Subcutaneous abdominal adipose tissue (tissue), 5 donors: ENCODE measurements at regions not wholly inside any gene's neighbourhood (a gene's known extent, or its start where the extent isn't known, plus 50 kb on each side); places are given as distances from the start of the nearest gene placed in this dataset.
"Not testable (repeated sequence)": the region's sequence is repeated elsewhere in the genome, so short reads cannot be mapped to it uniquely, and the experiment has no call there.

Experiments used
- H3K27ac ChIP-seq: one replicate; pipeline ENCODE4 v1.7.0; 2013; ENCODE audit warnings: low read depth, mild to moderate bottlenecking, inconsistent platforms, low read length, moderate library complexity
- H3K27me3 ChIP-seq, 5 donors: one replicate each; pipeline ENCODE4 v1.7.0; 2013; ENCODE audit warnings: low read length in 5 of 5, inconsistent platforms in 1 of 5; ENCODE audit not compliant: control insufficient read depth in 5 of 5, insufficient read depth in 4 of 5
- H3K36me3 ChIP-seq, 5 donors: one replicate each; pipeline ENCODE4 v1.7.0; 2013; ENCODE audit warnings: low read length in 5 of 5; ENCODE audit not compliant: control insufficient read depth in 5 of 5, insufficient read depth in 5 of 5
- H3K4me1 ChIP-seq, 5 donors: one replicate each; pipeline ENCODE4 v1.7.0; 2013; ENCODE audit warnings: low read length in 5 of 5, mild to moderate bottlenecking in 3 of 5, moderate library complexity in 1 of 5; ENCODE audit not compliant: control insufficient read depth in 5 of 5, insufficient read depth in 5 of 5
- H3K4me3 ChIP-seq, 5 donors: one replicate each; pipeline ENCODE4 v1.7.0; 2013; ENCODE audit warnings: low read length in 5 of 5, low read depth in 1 of 5
- H3K9ac ChIP-seq, 5 donors: one replicate each; pipeline ENCODE4 v1.7.0; 2013; ENCODE audit warnings: low read length in 5 of 5, mild to moderate bottlenecking in 4 of 5, moderate library complexity in 3 of 5
- H3K9me3 ChIP-seq, 5 donors: one replicate each; pipeline ENCODE4 v1.7.0; 2013; ENCODE audit warnings: low read length in 5 of 5; ENCODE audit not compliant: control insufficient read depth in 5 of 5
- donor health status: healthy.
- donor health status: healthy.
- donor health status: healthy.
- donor health status: healthy.
- donor health status: healthy.

DNA sequence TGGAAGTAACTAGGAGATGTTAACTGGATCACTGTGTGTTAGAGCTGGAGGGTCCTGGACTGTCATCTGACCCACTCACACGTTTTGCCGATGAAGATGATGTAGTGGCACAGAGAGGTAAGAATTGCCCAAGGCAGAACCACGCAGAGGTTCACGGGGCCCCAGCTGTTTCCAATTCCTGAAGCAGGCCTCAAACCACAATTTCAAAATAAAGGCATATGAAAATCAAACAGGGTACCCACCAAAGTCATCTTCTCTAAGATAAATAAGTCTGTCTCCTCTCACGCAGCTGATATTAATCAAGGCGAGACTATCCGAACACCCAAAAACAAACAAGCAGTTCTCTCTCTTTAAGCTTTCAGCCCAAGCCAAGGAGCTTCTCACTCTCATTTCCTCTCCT, 113.3 kb upstream of the JCAD start:
- no peaks in the 10 kb centered on the region for H3K9me3 ChIP-seq
- no peaks in the 10 kb centered on the region for H3K36me3 ChIP-seq
- no peak overlapping the region for H3K27ac ChIP-seq
- H3K4me3 ChIP-seq: no peak overlapping the region
- H3K4me1 ChIP-seq: no peaks in the 10 kb centered on the region
- no peak overlapping the region for H3K9ac ChIP-seq
- H3K27me3 ChIP-seq: peaks cover 0 to 8% (median 0%) of the 10 kb centered on the region in 5 donors

GRCh38 chr10:30172091-30172490, 112.7 kb upstream of the JCAD start:
- Histone ChIP-seq H3K36me3 (no peaks in the 10 kb centered on the region), H3K4me3 (no peak overlapping the region), H3K9ac (no peak overlapping the region), H3K27me3 (peaks cover 0 to 9% (median 0%) of the 10 kb centered on the region in 5 donors), H3K4me1 (no peaks in the 10 kb centered on the region), H3K9me3 (no peaks in the 10 kb centered on the region), H3K27ac (no peak overlapping the region)

DNA sequence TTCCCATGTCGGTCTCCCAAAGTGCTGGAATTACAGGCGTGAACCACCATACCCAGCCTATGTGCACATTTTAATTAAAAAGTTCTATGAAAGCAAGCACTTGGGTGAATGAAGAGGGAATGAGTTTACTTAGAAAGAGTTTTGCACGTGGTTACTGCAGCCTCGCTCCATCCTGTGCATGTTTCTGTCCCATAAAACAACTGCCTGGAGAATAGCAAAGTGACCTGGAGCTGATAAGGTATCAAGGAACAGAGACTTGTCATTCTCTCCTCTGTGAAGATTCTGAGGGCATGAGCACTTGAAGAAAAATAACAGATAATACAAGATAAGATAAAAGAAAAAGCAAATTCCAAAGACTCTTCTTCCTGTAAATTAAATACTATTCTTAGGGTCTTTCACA, 112.2 kb upstream of the JCAD start:
- Histone ChIP-seq H3K27me3 (peaks cover 0 to 9% (median 0%) of the 10 kb centered on the region in 5 donors), H3K9ac (no peak overlapping the region), H3K27ac (no peak overlapping the region), H3K36me3 (no peaks in the 10 kb centered on the region), H3K4me3 (no peak overlapping the region), H3K4me1 (peaks cover 0 to 2% (median 0%) of the 10 kb centered on the region in 5 donors), H3K9me3 (no peaks in the 10 kb centered on the region)

DNA sequence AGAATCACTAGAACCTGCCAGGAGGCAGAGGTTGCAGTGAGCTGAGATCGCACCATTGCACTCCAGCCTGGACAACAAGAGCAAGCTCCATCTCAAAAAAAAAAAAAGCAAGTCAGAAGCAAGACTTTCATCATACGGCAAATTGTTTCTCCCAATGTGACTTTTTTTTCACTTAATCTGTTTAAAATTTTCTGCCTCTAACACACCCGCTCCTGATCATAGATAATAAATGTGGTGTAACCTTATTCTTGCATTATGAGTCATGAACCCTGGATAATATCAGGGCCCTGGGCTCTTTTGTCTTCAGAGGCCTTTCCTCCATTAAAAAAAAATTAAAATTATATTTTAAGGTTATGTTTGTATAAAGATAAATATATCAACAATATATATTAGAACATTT, 111.4 kb upstream of the JCAD start:
- no peaks in the 10 kb centered on the region for H3K9me3 ChIP-seq
- no peaks in the 10 kb centered on the region for H3K36me3 ChIP-seq
- no peak overlapping the region for H3K9ac ChIP-seq
- H3K27me3 ChIP-seq: peaks cover 0 to 9% (median 0%) of the 10 kb centered on the region in 5 donors
- H3K4me1 ChIP-seq: peaks cover 0 to 7% (median 0%) of the 10 kb centered on the region in 5 donors
- no peak overlapping the region for H3K27ac ChIP-seq
- no peak overlapping the region for H3K4me3 ChIP-seq

DNA sequence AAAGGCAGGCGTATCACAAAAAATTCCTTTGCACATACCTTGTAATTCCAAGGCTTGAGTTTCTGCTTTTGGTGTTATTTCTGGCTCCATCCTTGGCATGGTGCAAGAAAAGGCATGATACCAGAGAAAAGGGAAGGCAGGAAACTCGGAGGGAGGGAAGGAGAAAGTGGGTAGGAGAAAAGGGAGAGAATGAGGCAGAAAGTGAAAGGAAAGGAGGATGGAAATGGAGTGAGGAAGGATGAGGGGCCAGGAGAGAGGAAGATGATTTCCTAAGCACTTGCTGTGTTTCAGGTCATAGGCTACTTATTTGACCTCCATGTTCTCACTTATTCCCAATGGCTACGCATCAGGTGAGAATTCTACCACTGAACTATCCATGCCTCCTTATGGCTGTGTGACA, 110.8 kb upstream of the JCAD start:
- H3K27ac ChIP-seq: no peak overlapping the region
- H3K9ac ChIP-seq: no peak overlapping the region

GRCh38 chr10:30169342-30169741, 110.0 kb upstream of the JCAD start:
- Histone ChIP-seq H3K4me3 (no peak overlapping the region), H3K27ac (no peak overlapping the region), H3K4me1 (peaks cover 0 to 7% (median 0%) of the 10 kb centered on the region in 5 donors), H3K9ac (no peak overlapping the region), H3K27me3 (peaks cover 0 to 13% (median 0%) of the 10 kb centered on the region in 5 donors), H3K36me3 (no peaks in the 10 kb centered on the region), H3K9me3 (no peaks in the 10 kb centered on the region)

More for the DNA sequence above, 110.8 kb upstream of the JCAD start:
- H3K9me3 ChIP-seq: no peaks in the 10 kb centered on the region
- H3K27me3 ChIP-seq: peaks cover 0 to 11% (median 0%) of the 10 kb centered on the region in 5 donors
- no peaks in the 10 kb centered on the region for H3K36me3 ChIP-seq
- H3K4me3 ChIP-seq: no peak overlapping the region
- peaks cover 0 to 7% (median 0%) of the 10 kb centered on the region in 5 donors for H3K4me1 ChIP-seq

- Histone ChIP-seq H3K4me1 (peaks cover 0 to 7% (median 0%) of the 10 kb centered on the region in 5 donors), H3K36me3 (no peaks in the 10 kb centered on the region), H3K27ac (no peak overlapping the region), H3K9me3 (no peaks in the 10 kb centered on the region), H3K9ac (no peak overlapping the region), H3K4me3 (no peak overlapping the region), H3K27me3 (peaks cover 0 to 13% (median 0%) of the 10 kb centered on the region in 5 donors)
Observed at GRCh38 chr10:30166929-30167328, 107.5 kb upstream of the JCAD start.

- H3K27ac ChIP-seq, H3K27me3 ChIP-seq, H3K4me3 ChIP-seq, H3K9ac ChIP-seq, H3K4me1 ChIP-seq, H3K9me3 ChIP-seq, H3K36me3 ChIP-seq: not testable (repeated sequence)
Observed at GRCh38 chr10:30163410-30163809, 104.0 kb upstream of the JCAD start.

- not testable (repeated sequence) for H3K27ac ChIP-seq, H3K4me3 ChIP-seq, H3K27me3 ChIP-seq, H3K4me1 ChIP-seq, H3K36me3 ChIP-seq, H3K9ac ChIP-seq, H3K9me3 ChIP-seq
Observed at GRCh38 chr10:30162796-30163195, 103.4 kb upstream of the JCAD start.

GRCh38 chr10:30160271-30160982, 101.0 kb upstream of the JCAD start:
- Histone ChIP-seq H3K27ac (no peak overlapping the region), H3K9ac (no peak overlapping the region)

More at GRCh38 chr10:30160271-30160982, 101.0 kb upstream of the JCAD start:
- Histone ChIP-seq H3K9me3 (no peaks in the 10 kb centered on the region), H3K27me3 (peaks cover 0 to 4% (median 0%) of the 10 kb centered on the region in 5 donors), H3K4me3 (no peak overlapping the region), H3K36me3 (no peaks in the 10 kb centered on the region), H3K4me1 (peaks cover 0 to 7% (median 0%) of the 10 kb centered on the region in 5 donors)
